ENCODE measurements at regions not wholly inside any gene's neighbourhood (a gene's known extent, or its start where the extent isn't known, plus 50 kb on each side); places are given as distances from the start of the nearest gene placed in this dataset.

DNA sequence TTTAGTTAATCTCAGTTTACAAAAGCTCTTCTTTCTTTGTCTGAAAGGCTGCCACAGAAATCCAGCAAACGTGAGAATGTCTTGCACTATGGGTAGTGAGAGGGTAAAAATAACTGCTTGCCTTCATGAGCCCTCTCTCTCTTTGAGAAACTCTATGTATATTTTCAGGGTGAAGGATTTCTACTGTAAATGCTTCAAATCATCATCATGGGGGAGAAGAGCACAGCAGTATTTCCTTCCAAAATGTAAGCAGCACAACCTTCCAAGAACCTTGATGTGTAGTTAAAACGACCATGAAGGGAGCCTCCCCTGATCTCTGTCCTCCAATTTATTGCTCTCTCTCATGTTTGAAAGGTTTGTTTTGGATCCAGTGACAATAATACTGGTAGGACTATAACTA is 141.3 kb upstream of the CENPW start:
- Histone ChIP-seq H3K79me2 (no peaks in the 10 kb centered on the region), H3K27me3 (ENCODE audit: control insufficient read depth, insufficient read depth, low read length) (no peaks in the 10 kb centered on the region), H3K4me3 (ENCODE audit: low read depth, low read length) (no peak overlapping the region), H3K27ac (no peak overlapping the region), H3K4me1 (no peaks in the 10 kb centered on the region), H3K4me2 (ENCODE audit: low read length) (no peak overlapping the region), H3K36me3 (ENCODE audit: control insufficient read depth, insufficient read depth, low read length) (no peaks in the 10 kb centered on the region), H3K9me3 (ENCODE audit: control insufficient read depth, low read length) (no peaks in the 10 kb centered on the region), H3K9ac (no peak overlapping the region), H2AFZ (no peak overlapping the region)
- TF ChIP-seq, protein P1, sequence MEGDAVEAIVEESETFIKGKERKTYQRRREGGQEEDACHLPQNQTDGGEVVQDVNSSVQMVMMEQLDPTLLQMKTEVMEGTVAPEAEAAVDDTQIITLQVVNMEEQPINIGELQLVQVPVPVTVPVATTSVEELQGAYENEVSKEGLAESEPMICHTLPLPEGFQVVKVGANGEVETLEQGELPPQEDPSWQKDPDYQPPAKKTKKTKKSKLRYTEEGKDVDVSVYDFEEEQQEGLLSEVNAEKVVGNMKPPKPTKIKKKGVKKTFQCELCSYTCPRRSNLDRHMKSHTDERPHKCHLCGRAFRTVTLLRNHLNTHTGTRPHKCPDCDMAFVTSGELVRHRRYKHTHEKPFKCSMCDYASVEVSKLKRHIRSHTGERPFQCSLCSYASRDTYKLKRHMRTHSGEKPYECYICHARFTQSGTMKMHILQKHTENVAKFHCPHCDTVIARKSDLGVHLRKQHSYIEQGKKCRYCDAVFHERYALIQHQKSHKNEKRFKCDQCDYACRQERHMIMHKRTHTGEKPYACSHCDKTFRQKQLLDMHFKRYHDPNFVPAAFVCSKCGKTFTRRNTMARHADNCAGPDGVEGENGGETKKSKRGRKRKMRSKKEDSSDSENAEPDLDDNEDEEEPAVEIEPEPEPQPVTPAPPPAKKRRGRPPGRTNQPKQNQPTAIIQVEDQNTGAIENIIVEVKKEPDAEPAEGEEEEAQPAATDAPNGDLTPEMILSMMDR (IDR thresholded peaks at IDR 0.05): no peak

DNA sequence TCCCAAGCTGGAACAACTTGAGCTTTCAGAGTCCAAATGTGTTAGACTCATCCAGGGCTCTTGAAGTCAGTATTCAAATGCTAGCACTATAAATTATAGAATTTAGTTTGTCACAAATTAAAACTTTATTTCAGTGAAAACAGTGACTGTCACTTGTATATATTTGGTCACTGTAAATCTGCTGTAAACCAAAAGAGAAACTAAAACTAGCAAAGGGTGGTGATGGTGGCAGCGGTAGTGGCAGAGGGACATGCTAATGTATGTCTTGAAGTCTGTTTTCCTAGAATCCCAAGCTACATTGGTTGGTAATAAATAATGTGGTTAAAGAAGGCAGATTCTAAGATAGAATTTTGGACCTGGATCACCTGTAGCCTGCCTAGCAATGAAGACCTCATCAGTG is 140.4 kb upstream of the CENPW start:
- H3K4me2 ChIP-seq (ENCODE audit: low read length): no peak overlapping the region
- H3K36me3 ChIP-seq (ENCODE audit: control insufficient read depth, insufficient read depth, low read length): no peaks in the 10 kb centered on the region
- H3K27me3 ChIP-seq (ENCODE audit: control insufficient read depth, insufficient read depth, low read length): no peaks in the 10 kb centered on the region
- H2AFZ ChIP-seq: no peak overlapping the region
- H3K9me3 ChIP-seq (ENCODE audit: control insufficient read depth, low read length): no peaks in the 10 kb centered on the region
- H3K4me3 ChIP-seq (ENCODE audit: low read depth, low read length): no peak overlapping the region
- H3K9ac ChIP-seq: no peak overlapping the region
- no peak overlapping the region for H3K27ac ChIP-seq
- no peaks in the 10 kb centered on the region for H3K79me2 ChIP-seq
- TF ChIP-seq, protein P1 (IDR thresholded peaks at IDR 0.05): no peak
- no peaks in the 10 kb centered on the region for H3K4me1 ChIP-seq

DNA sequence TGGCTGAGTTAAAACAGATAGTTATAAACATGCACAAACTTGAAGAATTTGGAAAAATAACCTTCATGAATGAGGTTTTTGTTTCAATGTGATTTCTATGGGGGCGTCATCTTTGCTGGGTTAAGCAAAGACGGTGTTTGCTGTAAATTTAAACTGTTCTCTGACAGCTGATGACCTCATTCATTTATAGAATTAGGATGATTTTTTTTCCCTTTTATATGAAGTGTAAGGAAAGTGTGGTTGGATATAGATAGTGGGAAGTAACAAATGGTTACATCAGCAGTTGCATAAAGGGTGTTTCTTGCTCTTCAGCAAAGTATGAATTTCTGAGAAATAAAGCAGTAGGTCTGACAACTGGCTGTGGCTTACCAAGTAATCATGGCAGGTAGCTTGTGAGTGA is 137.2 kb upstream of the CENPW start:
- Histone ChIP-seq H3K36me3 (ENCODE audit: control insufficient read depth, insufficient read depth, low read length) (no peaks in the 10 kb centered on the region), H3K4me3 (ENCODE audit: low read depth, low read length) (no peak overlapping the region), H3K27me3 (ENCODE audit: control insufficient read depth, insufficient read depth, low read length) (no peaks in the 10 kb centered on the region), H2AFZ (no peak overlapping the region), H3K79me2 (no peaks in the 10 kb centered on the region), H3K27ac (no peak overlapping the region), H3K4me1 (no peaks in the 10 kb centered on the region), H3K4me2 (ENCODE audit: low read length) (no peak overlapping the region), H3K9ac (no peak overlapping the region), H3K9me3 (ENCODE audit: control insufficient read depth, low read length) (no peaks in the 10 kb centered on the region)
- TF ChIP-seq, protein P1 (IDR thresholded peaks at IDR 0.05): no peak

DNA sequence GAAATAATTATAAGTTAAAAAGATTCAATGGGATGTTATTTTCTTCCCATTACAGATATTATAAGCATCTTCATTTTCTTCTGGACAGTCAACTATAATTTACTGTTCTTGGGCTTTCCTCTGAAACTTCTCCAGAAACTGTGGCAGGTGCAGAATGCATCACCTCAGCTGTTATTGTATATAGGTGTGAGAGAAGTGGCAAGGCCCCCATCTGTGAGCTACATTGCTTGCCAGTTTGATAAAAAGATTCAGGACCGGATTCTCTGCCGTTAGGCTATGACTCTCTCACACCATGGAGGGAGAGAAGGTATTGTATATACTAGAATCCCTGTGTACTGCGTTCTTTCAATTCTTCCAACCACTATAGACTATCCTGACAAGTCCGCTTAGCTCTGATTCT is 135.8 kb upstream of the CENPW start:
- H3K4me3 ChIP-seq (ENCODE audit: low read depth, low read length): no peak overlapping the region
- no peaks in the 10 kb centered on the region for H3K27me3 ChIP-seq (ENCODE audit: control insufficient read depth, insufficient read depth, low read length)
- no peaks in the 10 kb centered on the region for H3K36me3 ChIP-seq (ENCODE audit: control insufficient read depth, insufficient read depth, low read length)
- H3K79me2 ChIP-seq: no peaks in the 10 kb centered on the region
- no peak overlapping the region for H2AFZ ChIP-seq
- TF ChIP-seq, protein P1 (IDR thresholded peaks at IDR 0.05): no peak
- no peak overlapping the region for H3K9ac ChIP-seq
- no peaks in the 10 kb centered on the region for H3K4me1 ChIP-seq
- no peak overlapping the region for H3K4me2 ChIP-seq (ENCODE audit: low read length)
- no peak overlapping the region for H3K27ac ChIP-seq
- H3K9me3 ChIP-seq (ENCODE audit: control insufficient read depth, low read length): no peaks in the 10 kb centered on the region

DNA sequence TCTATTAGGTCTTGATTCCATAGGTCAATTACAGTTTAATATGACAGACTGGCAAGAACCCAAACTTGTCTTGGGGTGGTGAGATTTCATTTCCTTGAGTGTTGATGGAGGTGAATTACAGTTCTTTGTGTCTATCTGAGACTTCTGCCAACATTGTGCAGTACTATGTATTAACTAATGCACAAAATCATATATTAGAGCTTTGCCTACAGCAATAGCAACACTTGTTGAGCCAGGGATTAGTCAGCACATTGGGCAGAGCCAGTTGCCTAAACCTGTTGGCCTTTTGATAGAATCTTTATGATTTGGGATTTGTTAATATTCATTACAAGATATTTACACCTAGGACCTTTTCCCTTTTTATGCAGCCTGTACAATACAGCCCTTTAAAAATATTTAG is 135.3 kb upstream of the CENPW start:
- no peak overlapping the region for H2AFZ ChIP-seq
- no peaks in the 10 kb centered on the region for H3K27me3 ChIP-seq (ENCODE audit: control insufficient read depth, insufficient read depth, low read length)
- no peaks in the 10 kb centered on the region for H3K9me3 ChIP-seq (ENCODE audit: control insufficient read depth, low read length)
- no peak overlapping the region for H3K4me3 ChIP-seq (ENCODE audit: low read depth, low read length)
- no peak overlapping the region for H3K9ac ChIP-seq
- no peaks in the 10 kb centered on the region for H3K79me2 ChIP-seq
- no peaks in the 10 kb centered on the region for H3K4me1 ChIP-seq
- H3K4me2 ChIP-seq (ENCODE audit: low read length): no peak overlapping the region
- H3K27ac ChIP-seq: no peak overlapping the region
- TF ChIP-seq, protein P1 (IDR thresholded peaks at IDR 0.05): no peak
- H3K36me3 ChIP-seq (ENCODE audit: control insufficient read depth, insufficient read depth, low read length): no peaks in the 10 kb centered on the region

Data from parathyroid adenoma (tissue), 2 donors.